ENCODE measurements at regions not wholly inside any gene's neighbourhood (a gene's known extent, or its start where the extent isn't known, plus 50 kb on each side); places are given as distances from the start of the nearest gene placed in this dataset.

DNA sequence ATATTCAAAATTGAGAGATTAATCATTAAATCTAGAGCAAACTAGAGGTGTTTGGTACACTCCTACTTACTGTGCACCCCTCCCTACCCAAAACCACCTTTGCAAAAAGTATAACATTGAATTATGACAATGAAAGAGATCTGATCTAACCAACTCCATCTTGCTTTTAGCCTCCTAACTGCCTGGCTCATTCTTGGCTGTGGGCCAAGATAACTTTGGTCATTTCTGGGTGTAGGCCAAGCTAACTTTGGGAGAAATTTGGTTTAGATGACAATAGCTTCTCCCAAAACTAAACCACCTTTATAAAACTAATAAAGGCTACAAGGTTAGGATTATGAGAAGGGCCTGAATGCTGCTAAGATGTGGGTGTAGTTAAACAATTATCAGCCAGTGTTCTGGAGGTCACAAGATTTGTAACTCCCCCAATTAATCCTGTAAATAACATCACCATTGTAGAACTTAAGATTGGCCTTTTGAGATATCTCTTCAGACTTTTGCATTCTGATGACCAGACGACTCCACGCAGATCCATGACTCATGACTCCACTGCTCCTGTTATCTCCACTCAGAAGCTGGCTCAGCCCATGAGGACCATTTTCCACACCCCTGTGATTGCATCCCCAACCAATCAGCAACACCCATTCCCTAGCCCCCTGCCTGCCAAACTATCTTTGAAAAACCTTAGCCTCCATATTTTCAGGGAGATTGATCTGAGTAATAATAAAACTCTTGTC, 160.2 kb downstream of the FBXO15 start:
- no peaks in the 10 kb centered on the region for H3K27me3 ChIP-seq (ENCODE audit: insufficient read depth, low read length)
- no peak overlapping the region for H3K9ac ChIP-seq (ENCODE audit: low read length)
- DNase-seq (ENCODE audit: low read depth, low spot score) (no peak), ATAC-seq (no peak)
- H4K20me1 ChIP-seq (ENCODE audit: insufficient read depth) = no peaks in the 10 kb centered on the region
- H3K4me1 ChIP-seq (ENCODE audit: control insufficient read depth in 1 of 2, insufficient read depth in 2 of 2, low read length in 2 of 2) = no peaks in the 10 kb centered on the region
- no peak overlapping the region for H3K4me3 ChIP-seq (replicated peaks in 1 of 2; ENCODE audit: low read depth in 1 of 2, low read length in 2 of 2)
- TF ChIP-seq, protein P1, sequence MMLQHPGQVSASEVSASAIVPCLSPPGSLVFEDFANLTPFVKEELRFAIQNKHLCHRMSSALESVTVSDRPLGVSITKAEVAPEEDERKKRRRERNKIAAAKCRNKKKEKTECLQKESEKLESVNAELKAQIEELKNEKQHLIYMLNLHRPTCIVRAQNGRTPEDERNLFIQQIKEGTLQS (IDR thresholded peaks at IDR 0.05) = no peak
- TF ChIP-seq POLR2A (IDR thresholded peaks at IDR 0.05; ENCODE audit: borderline replicate concordance, extremely low read depth, insufficient read depth, insufficient read length) = no peak
- TF ChIP-seq CBX3 (IDR thresholded peaks at IDR 0.05; ENCODE audit: low read depth) = no peak
- TF ChIP-seq, protein P2, sequence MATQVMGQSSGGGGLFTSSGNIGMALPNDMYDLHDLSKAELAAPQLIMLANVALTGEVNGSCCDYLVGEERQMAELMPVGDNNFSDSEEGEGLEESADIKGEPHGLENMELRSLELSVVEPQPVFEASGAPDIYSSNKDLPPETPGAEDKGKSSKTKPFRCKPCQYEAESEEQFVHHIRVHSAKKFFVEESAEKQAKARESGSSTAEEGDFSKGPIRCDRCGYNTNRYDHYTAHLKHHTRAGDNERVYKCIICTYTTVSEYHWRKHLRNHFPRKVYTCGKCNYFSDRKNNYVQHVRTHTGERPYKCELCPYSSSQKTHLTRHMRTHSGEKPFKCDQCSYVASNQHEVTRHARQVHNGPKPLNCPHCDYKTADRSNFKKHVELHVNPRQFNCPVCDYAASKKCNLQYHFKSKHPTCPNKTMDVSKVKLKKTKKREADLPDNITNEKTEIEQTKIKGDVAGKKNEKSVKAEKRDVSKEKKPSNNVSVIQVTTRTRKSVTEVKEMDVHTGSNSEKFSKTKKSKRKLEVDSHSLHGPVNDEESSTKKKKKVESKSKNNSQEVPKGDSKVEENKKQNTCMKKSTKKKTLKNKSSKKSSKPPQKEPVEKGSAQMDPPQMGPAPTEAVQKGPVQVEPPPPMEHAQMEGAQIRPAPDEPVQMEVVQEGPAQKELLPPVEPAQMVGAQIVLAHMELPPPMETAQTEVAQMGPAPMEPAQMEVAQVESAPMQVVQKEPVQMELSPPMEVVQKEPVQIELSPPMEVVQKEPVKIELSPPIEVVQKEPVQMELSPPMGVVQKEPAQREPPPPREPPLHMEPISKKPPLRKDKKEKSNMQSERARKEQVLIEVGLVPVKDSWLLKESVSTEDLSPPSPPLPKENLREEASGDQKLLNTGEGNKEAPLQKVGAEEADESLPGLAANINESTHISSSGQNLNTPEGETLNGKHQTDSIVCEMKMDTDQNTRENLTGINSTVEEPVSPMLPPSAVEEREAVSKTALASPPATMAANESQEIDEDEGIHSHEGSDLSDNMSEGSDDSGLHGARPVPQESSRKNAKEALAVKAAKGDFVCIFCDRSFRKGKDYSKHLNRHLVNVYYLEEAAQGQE (IDR thresholded peaks at IDR 0.05; ENCODE audit: low read depth) = no peak
- TF ChIP-seq ZNF274 (IDR thresholded peaks at IDR 0.05; ENCODE audit: low read depth, low read length) = no peak
- TF ChIP-seq SP1 (IDR thresholded peaks at IDR 0.05; ENCODE audit: low read depth) = no peak
- TF ChIP-seq RAD21 (IDR thresholded peaks at IDR 0.05; ENCODE audit: low read depth) = no peak
- TF ChIP-seq CEBPB (IDR thresholded peaks at IDR 0.05; ENCODE audit: low read depth) = no peak
- TF ChIP-seq YY1 (IDR thresholded peaks at IDR 0.05; ENCODE audit: extremely low read depth, insufficient replicate concordance, low read depth, low read length) = no peak
- TF ChIP-seq, protein P3, sequence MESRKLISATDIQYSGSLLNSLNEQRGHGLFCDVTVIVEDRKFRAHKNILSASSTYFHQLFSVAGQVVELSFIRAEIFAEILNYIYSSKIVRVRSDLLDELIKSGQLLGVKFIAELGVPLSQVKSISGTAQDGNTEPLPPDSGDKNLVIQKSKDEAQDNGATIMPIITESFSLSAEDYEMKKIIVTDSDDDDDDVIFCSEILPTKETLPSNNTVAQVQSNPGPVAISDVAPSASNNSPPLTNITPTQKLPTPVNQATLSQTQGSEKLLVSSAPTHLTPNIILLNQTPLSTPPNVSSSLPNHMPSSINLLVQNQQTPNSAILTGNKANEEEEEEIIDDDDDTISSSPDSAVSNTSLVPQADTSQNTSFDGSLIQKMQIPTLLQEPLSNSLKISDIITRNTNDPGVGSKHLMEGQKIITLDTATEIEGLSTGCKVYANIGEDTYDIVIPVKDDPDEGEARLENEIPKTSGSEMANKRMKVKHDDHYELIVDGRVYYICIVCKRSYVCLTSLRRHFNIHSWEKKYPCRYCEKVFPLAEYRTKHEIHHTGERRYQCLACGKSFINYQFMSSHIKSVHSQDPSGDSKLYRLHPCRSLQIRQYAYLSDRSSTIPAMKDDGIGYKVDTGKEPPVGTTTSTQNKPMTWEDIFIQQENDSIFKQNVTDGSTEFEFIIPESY (IDR thresholded peaks at IDR 0.05; ENCODE audit: extremely low read depth, insufficient replicate concordance, low read length) = no peak
- TF ChIP-seq JUND (IDR thresholded peaks at IDR 0.05) = no peak
- no peak for TF ChIP-seq ZFX (IDR thresholded peaks at IDR 0.05)
- intact Hi-C loops (cut with micrococcal nuclease) = no loop called here
- no peaks in the 10 kb centered on the region for H3K9me3 ChIP-seq (ENCODE audit: control insufficient read depth in 1 of 2, insufficient read depth in 1 of 2, low read depth in 1 of 2, low read length in 2 of 2)
- BruUV-seq (replicated peaks) = no TSS peak
- H3K9me2 ChIP-seq (ENCODE audit: insufficient read depth) = no peaks in the 10 kb centered on the region
- H2AFZ ChIP-seq (ENCODE audit: low read depth, low read length, poor library complexity, severe bottlenecking) = no peak overlapping the region
- CTCF ChIA-PET = no interaction called here
- H3K36me3 ChIP-seq (ENCODE audit: control insufficient read depth in 1 of 2, insufficient read depth in 2 of 2, low read length in 2 of 2) = no peaks in the 10 kb centered on the region
- POLR2A ChIA-PET = no interaction called here
- no peaks in the 10 kb centered on the region for H3K79me2 ChIP-seq (ENCODE audit: insufficient read depth, low read length)
- H3K4me2 ChIP-seq (ENCODE audit: low read length) = no peak overlapping the region
- RAD21 ChIA-PET (ENCODE audit: low non-redundant PET in 1 of 2, low total read pairs in 2 of 2, uncharacterized antibody in 2 of 2, unreplicated experiment in 2 of 2) = no interaction called here
- no peak overlapping the region for H3K27ac ChIP-seq (ENCODE audit: low read depth, low read length)
